ENCODE measurements at regions not wholly inside any gene's neighbourhood (a gene's known extent, or its start where the extent isn't known, plus 50 kb on each side); places are given as distances from the start of the nearest gene placed in this dataset.

DNA sequence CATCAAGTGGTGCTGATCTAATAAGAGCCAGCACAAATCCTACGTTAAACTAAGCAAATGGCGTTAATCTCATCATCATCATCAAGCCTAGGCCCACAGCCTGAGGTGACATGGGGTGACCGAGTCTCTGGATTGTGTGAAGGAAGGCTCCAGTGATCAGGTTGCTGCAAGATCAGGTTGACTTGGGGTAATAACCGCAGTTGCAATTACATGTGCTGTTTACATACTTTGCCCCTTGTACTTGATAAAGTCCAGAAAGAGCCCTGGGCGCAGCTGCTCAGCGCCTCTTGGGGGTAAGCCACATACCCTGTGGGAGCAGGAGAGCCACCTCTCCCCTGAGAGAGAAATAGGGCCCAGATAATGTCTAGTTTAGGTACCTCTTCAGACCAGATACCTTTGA, 228.1 kb downstream of the WDR11 start:
- TF ChIP-seq MEF2B (IDR thresholded peaks at IDR 0.05; ENCODE audit: partially characterized antibody, poor library complexity, severe bottlenecking) (no peak), CREM (IDR thresholded peaks at IDR 0.05; ENCODE audit: low read depth) (no peak), RAD51 (IDR thresholded peaks at IDR 0.05) (no peak), POLR2A (IDR thresholded peaks at IDR 0.05; ENCODE audit: low read depth, low read length) (no peak), RFX5 (IDR thresholded peaks at IDR 0.05; ENCODE audit: low read depth, low read length) (no peak), EZH2 (IDR thresholded peaks at IDR 0.05; ENCODE audit: borderline replicate concordance, control insufficient read depth, low read depth, low read length) (no peak), RAD21 (IDR thresholded peaks at IDR 0.05; ENCODE audit: insufficient read depth, low read depth, low read length) (no peak), CEBPB (IDR thresholded peaks at IDR 0.05; ENCODE audit: borderline replicate concordance in 1 of 2, low read depth in 2 of 2, low read length in 2 of 2) (no peak), FOS (IDR thresholded peaks at IDR 0.05; ENCODE audit: borderline replicate concordance, extremely low read depth, insufficient read length) (no peak), JUND (IDR thresholded peaks at IDR 0.05; ENCODE audit: low read depth, low read length) (no peak)
- TF ChIP-seq, protein P1, sequence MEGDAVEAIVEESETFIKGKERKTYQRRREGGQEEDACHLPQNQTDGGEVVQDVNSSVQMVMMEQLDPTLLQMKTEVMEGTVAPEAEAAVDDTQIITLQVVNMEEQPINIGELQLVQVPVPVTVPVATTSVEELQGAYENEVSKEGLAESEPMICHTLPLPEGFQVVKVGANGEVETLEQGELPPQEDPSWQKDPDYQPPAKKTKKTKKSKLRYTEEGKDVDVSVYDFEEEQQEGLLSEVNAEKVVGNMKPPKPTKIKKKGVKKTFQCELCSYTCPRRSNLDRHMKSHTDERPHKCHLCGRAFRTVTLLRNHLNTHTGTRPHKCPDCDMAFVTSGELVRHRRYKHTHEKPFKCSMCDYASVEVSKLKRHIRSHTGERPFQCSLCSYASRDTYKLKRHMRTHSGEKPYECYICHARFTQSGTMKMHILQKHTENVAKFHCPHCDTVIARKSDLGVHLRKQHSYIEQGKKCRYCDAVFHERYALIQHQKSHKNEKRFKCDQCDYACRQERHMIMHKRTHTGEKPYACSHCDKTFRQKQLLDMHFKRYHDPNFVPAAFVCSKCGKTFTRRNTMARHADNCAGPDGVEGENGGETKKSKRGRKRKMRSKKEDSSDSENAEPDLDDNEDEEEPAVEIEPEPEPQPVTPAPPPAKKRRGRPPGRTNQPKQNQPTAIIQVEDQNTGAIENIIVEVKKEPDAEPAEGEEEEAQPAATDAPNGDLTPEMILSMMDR (IDR thresholded peaks at IDR 0.05 in 2 of 3, conservative IDR thresholded peaks at IDR 0.05 in 1 of 3; ENCODE audit: control insufficient read depth in 2 of 3, extremely low read depth in 1 of 3, insufficient read depth in 1 of 3, low read depth in 3 of 3, low read length in 3 of 3), result no peak
- TF ChIP-seq, protein P2, sequence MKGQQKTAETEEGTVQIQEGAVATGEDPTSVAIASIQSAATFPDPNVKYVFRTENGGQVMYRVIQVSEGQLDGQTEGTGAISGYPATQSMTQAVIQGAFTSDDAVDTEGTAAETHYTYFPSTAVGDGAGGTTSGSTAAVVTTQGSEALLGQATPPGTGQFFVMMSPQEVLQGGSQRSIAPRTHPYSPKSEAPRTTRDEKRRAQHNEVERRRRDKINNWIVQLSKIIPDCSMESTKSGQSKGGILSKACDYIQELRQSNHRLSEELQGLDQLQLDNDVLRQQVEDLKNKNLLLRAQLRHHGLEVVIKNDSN (IDR thresholded peaks at IDR 0.05; ENCODE audit: borderline replicate concordance, extremely low read length, insufficient read depth, low read depth, low read length), result no peak
- TF ChIP-seq, protein P3, sequence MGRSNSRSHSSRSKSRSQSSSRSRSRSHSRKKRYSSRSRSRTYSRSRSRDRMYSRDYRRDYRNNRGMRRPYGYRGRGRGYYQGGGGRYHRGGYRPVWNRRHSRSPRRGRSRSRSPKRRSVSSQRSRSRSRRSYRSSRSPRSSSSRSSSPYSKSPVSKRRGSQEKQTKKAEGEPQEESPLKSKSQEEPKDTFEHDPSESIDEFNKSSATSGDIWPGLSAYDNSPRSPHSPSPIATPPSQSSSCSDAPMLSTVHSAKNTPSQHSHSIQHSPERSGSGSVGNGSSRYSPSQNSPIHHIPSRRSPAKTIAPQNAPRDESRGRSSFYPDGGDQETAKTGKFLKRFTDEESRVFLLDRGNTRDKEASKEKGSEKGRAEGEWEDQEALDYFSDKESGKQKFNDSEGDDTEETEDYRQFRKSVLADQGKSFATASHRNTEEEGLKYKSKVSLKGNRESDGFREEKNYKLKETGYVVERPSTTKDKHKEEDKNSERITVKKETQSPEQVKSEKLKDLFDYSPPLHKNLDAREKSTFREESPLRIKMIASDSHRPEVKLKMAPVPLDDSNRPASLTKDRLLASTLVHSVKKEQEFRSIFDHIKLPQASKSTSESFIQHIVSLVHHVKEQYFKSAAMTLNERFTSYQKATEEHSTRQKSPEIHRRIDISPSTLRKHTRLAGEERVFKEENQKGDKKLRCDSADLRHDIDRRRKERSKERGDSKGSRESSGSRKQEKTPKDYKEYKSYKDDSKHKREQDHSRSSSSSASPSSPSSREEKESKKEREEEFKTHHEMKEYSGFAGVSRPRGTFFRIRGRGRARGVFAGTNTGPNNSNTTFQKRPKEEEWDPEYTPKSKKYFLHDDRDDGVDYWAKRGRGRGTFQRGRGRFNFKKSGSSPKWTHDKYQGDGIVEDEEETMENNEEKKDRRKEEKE (IDR thresholded peaks at IDR 0.05), result no peak

Data from GM12878 (cell line).